HL-60 (cell line): ENCODE measurements at regions not wholly inside any gene's neighbourhood (a gene's known extent, or its start where the extent isn't known, plus 50 kb on each side); places are given as distances from the start of the nearest gene placed in this dataset.

ENCODE experiments used
- CTCF ChIP-seq: IDR thresholded peaks from one replicate; pipeline ENCODE4 v1.5.1; 2011; ENCODE audit warnings: low read length, control low read depth, inconsistent platforms; ENCODE audit not compliant: insufficient read depth
- GABPA ChIP-seq: IDR thresholded peaks from 2 replicates; pipeline ENCODE4 v1.6.1; 2012; ENCODE audit warnings: low read depth
- POLR2AphosphoS5 ChIP-seq: IDR thresholded peaks from 2 replicates; pipeline ENCODE4 v1.6.1; 2012; ENCODE audit warnings: low read depth
- REST ChIP-seq: IDR thresholded peaks from 2 replicates; pipeline ENCODE4 v1.6.1; 2012; ENCODE audit warnings: low read depth; ENCODE audit not compliant: insufficient replicate concordance

GRCh38 chrX:39716802-39717540, 380.8 kb downstream of the BCOR start:
- TF ChIP-seq CTCF (no peak), POLR2AphosphoS5 (no peak), REST (no peak), GABPA (no peak)
